K562 (cell line): ENCODE measurements at regions not wholly inside any gene's neighbourhood (a gene's known extent, or its start where the extent isn't known, plus 50 kb on each side); places are given as distances from the start of the nearest gene placed in this dataset.

Experiments used
- ATAC-seq: fragments of 200-7000 bp; cut with Tn5 transposase; 3 replicates; pipeline ENCODE4 v1.9.1; 2020; ENCODE audit warnings: moderate library complexity
- BruUV-seq: library from RNA; stranded (reverse); fragments of 400-500 nt; replicated peaks from 2 replicates; lab custom pipeline; 2021; lab: Mats Ljungman, UMichigan
- CTCF ChIA-PET: fragments of 300-600 bp; formaldehyde crosslinking; extraction: SDS; loops from one replicate; lab custom pipeline; 2021; ENCODE audit warnings: low intra/inter-chr PET ratio; lab: Yijun Ruan, JAX
- POLR2A ChIA-PET: fragments of 300-600, 350-650 bp; sonication (Branson Sonifier 250); formaldehyde crosslinking; extraction: SDS; loops from one replicate; lab custom pipeline; 2021; ENCODE audit warnings: antibody characterized with exemption, inconsistent platforms; lab: Yijun Ruan, JAX
- DNase-seq, 4 experiments: peaks; one replicate each; pipeline versions ENCODE4 v3.0.0 to v3.0.0-alpha.2; 2011 to 2018; ENCODE audit warnings: low spot score in 3 of 4, mixed read lengths in 3 of 4; ENCODE audit errors: extremely low read depth in 1 of 4
- FAIRE-seq: peaks from 2 replicates; lab custom pipeline; 2011; peaks lifted over from hg19 to GRCh38; lab: Jason Lieb, UNC
- H2AFZ ChIP-seq: 2 replicates; pipeline ENCODE4 v1.6.0; 2011; ENCODE audit warnings: low read depth, low read length, control low read depth, inconsistent platforms
- H3K27ac ChIP-seq: fragments of 200-600 bp; 3 replicates; pipeline ENCODE4 v1.8.0; 2011; ENCODE audit warnings: low read depth, mild to moderate bottlenecking, control low read depth, inconsistent platforms, low read length, moderate library complexity, mixed read lengths; ENCODE audit errors: extremely low read depth
- H3K27me3 ChIP-seq, 2 experiments: fragments of 300-600 bp in 1 of 2; 2 replicates in 1 of 2; 3 replicates in 1 of 2; pipeline versions ENCODE4 v1.6.0 to v1.8.0; 2011; ENCODE audit warnings: inconsistent platforms in 2 of 2, low read length in 2 of 2, mild to moderate bottlenecking in 1 of 2, mixed read lengths in 1 of 2, moderate library complexity in 1 of 2; ENCODE audit not compliant: control insufficient read depth in 2 of 2, insufficient read depth in 2 of 2
- H3K36me3 ChIP-seq: fragments of 300-600 bp; 3 replicates; pipeline ENCODE4 v1.8.0; 2011; ENCODE audit warnings: mild to moderate bottlenecking, low read length, inconsistent platforms; ENCODE audit not compliant: control insufficient read depth, insufficient read depth
- H3K4me1 ChIP-seq, 2 experiments: fragments of 200-600 bp in 1 of 2; replicated peaks in 1 of 2; 2 replicates in 1 of 2; 3 replicates in 1 of 2; pipeline versions ENCODE4 v1.5.1 to v1.8.0; 2011; ENCODE audit warnings: inconsistent platforms in 2 of 2, low read length in 2 of 2, mild to moderate bottlenecking in 1 of 2, mixed read lengths in 1 of 2, moderate library complexity in 1 of 2; ENCODE audit not compliant: control insufficient read depth in 2 of 2, insufficient read depth in 2 of 2
- H3K4me2 ChIP-seq: 2 replicates; pipeline ENCODE4 v1.6.1; 2011; ENCODE audit warnings: low read length, control low read depth, inconsistent platforms, mixed read lengths; ENCODE audit not compliant: insufficient read depth
- H3K4me3 ChIP-seq: fragments of 200-600 bp; sonication (generic), shearing (Covaris generic); 2 replicates; pipeline ENCODE4 v1.5.1; 2016; ENCODE audit warnings: control low read depth, inconsistent platforms
- H3K79me2 ChIP-seq: fragments of 200-600 bp; 3 replicates; pipeline ENCODE4 v1.8.0; 2011; ENCODE audit warnings: low read length, inconsistent platforms; ENCODE audit not compliant: control insufficient read depth, insufficient read depth
- H3K9ac ChIP-seq, 2 experiments: 2 replicates each; pipeline versions ENCODE4 v1.6.0 to v1.6.1; 2011; ENCODE audit warnings: low read depth in 2 of 2, low read length in 2 of 2, control low read depth in 1 of 2, inconsistent platforms in 1 of 2, mild to moderate bottlenecking in 1 of 2, mixed read lengths in 1 of 2; ENCODE audit not compliant: insufficient read depth in 1 of 2
- H3K9me1 ChIP-seq: one replicate; pipeline ENCODE4 v1.6.0; 2011; ENCODE audit warnings: inconsistent platforms, mild to moderate bottlenecking, low read length, moderate library complexity; ENCODE audit not compliant: control insufficient read depth, insufficient read depth
- H3K9me3 ChIP-seq: replicated peaks from 2 replicates; pipeline ENCODE4 v1.5.1; 2011; ENCODE audit warnings: low read depth, low read length, inconsistent platforms; ENCODE audit not compliant: control insufficient read depth, insufficient read depth
- H4K20me1 ChIP-seq: replicated peaks from 2 replicates; pipeline ENCODE4 v1.6.1; 2011; ENCODE audit warnings: low read length, inconsistent platforms, mixed read lengths; ENCODE audit not compliant: control insufficient read depth, insufficient read depth
- ADNP ChIP-seq: fragments of 200-800 bp; sonication (Bioruptor generic); IDR thresholded peaks from 2 replicates; pipeline ENCODE4 v1.6.1; 2016; ENCODE audit warnings: missing genetic modification characterization, missing compliant biosample characterization
- BRD4 ChIP-seq: fragments of 200-600 bp; sonication (generic); IDR thresholded peaks from 2 replicates; pipeline ENCODE4 v1.6.1; 2017; ENCODE audit warnings: inconsistent platforms
- C11orf30 ChIP-seq: fragments of 450-650 bp; IDR thresholded peaks from 2 replicates; pipeline ENCODE4 v1.6.1; 2016; ENCODE audit warnings: low read depth, mild to moderate bottlenecking
- CBX3 ChIP-seq, 2 experiments: IDR thresholded peaks; 1 replicate in 1 of 2; 2 replicates in 1 of 2; pipeline ENCODE4 v1.6.1; 2012; ENCODE audit warnings: inconsistent platforms in 2 of 2, low read length in 2 of 2, borderline replicate concordance in 1 of 2, control low read depth in 1 of 2
- E2F3 ChIP-seq: fragments of 250-450 bp; sonication (Bioruptor Pico); IDR thresholded peaks from 2 replicates; pipeline ENCODE4 v1.4.0; 2020; ENCODE audit warnings: mild to moderate bottlenecking
- ID3 ChIP-seq, 2 experiments: fragments of 250-450 bp in 1 of 2; fragments of 450-650 bp in 1 of 2; sonication (Bioruptor Pico) in 1 of 2; IDR thresholded peaks; 2 replicates each; pipeline versions ENCODE4 v1.6.1 to v1.8.0; 2016 to 2021; ENCODE audit warnings: mild to moderate bottlenecking in 2 of 2, moderate library complexity in 2 of 2, missing compliant biosample characterization in 1 of 2, missing genetic modification characterization in 1 of 2
- NFRKB ChIP-seq: fragments of 450-650 bp; IDR thresholded peaks from 2 replicates; pipeline ENCODE4 v1.6.1; 2016; ENCODE audit warnings: low read depth
- NFYB ChIP-seq: IDR thresholded peaks from 2 replicates; pipeline ENCODE4 v1.6.1; 2011; ENCODE audit warnings: mild to moderate bottlenecking, moderate library complexity; ENCODE audit not compliant: insufficient read length; ENCODE audit errors: extremely low read depth
- PHF8 ChIP-seq: fragments of 200-600 bp; sonication (generic); IDR thresholded peaks from 2 replicates; pipeline ENCODE4 v1.6.1; 2012; ENCODE audit warnings: mixed run types, mild to moderate bottlenecking, inconsistent platforms, low read length, moderate library complexity, borderline replicate concordance
- SNAPC5 ChIP-seq: fragments of 250-450 bp; sonication (Bioruptor Pico); IDR thresholded peaks from 2 replicates; pipeline ENCODE4 v1.8.0; 2021; ENCODE audit warnings: moderate library complexity, mild to moderate bottlenecking, inconsistent platforms
- SNIP1 ChIP-seq: fragments of 450-650 bp; IDR thresholded peaks from 2 replicates; pipeline ENCODE4 v1.7.1; 2017; ENCODE audit warnings: low read depth, mild to moderate bottlenecking
- STAT6 ChIP-seq: sonication (generic); formaldehyde crosslinking; IDR thresholded peaks from 2 replicates; pipeline ENCODE4 v1.8.1; 2023; ENCODE audit warnings: mild to moderate bottlenecking, missing genetic modification reagents
- TEAD4 ChIP-seq, 2 experiments: sonication (generic) in 1 of 2; formaldehyde crosslinking in 1 of 2; IDR thresholded peaks; 2 replicates each; pipeline versions ENCODE4 v1.6.1 to v1.8.0; 2012 to 2022; ENCODE audit warnings: borderline replicate concordance in 1 of 2, inconsistent platforms in 1 of 2, low read length in 1 of 2, mild to moderate bottlenecking in 1 of 2, missing genetic modification reagents in 1 of 2
- ZFPM2 ChIP-seq: fragments of 250-450 bp; sonication (Bioruptor Pico); IDR thresholded peaks from 2 replicates; pipeline ENCODE4 v1.5.1; 2022; ENCODE audit warnings: mild to moderate bottlenecking
- ZNF197 ChIP-seq: fragments of 200-800 bp; sonication (Bioruptor generic); IDR thresholded peaks from 2 replicates; pipeline ENCODE4 v1.6.1; 2016; ENCODE audit warnings: low read depth, missing genetic modification characterization, missing compliant biosample characterization
- in situ Hi-C: fragments of 300-500 bp; cut with MboI; formaldehyde crosslinking; loops from 4 replicates; pipeline ENCODE4 v1.15.0; 2018; ENCODE audit warnings: inconsistent platforms, mixed read lengths
- intact Hi-C: fragments of 100-400 bp; cut with micrococcal nuclease; formaldehyde crosslinking; loops from 2 replicates; pipeline ENCODE4 v1.14.2; 2022
- TF ChIP-seq, protein P1 (sequence below), 2 experiments: IDR thresholded peaks; 2 replicates each; pipeline ENCODE4 v1.6.1; 2012; ENCODE audit warnings: improper control_type of control experiment in 2 of 2, low read depth in 2 of 2, low read length in 2 of 2, borderline replicate concordance in 1 of 2
- TF ChIP-seq, protein P2 (sequence below): fragments of 450-650 bp; IDR thresholded peaks from 2 replicates; pipeline ENCODE4 v1.6.1; 2017; ENCODE audit warnings: mild to moderate bottlenecking, moderate library complexity

DNA sequence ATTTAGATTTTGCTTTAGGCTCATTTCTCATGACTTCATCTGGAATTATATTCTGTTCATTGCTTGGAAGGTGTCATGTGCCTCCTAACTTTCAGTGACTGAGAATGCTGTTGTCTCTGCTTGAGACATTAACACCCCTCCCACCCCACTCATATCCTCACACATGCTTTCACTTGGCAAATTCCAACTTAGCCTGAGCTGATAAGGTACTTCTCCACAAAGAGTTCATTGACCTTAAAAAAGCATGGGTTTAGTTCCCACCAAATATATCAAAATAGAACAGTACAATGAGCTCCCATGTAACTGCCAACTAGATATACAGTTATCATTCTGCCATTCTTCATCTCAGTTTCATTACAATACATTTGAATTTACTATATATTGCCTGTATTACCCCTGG is 576.5 kb upstream of the ADGRL2 start:
- no TSS peak for BruUV-seq
- CTCF ChIA-PET = no interaction called here
- in situ Hi-C loops = no loop called here
- TF ChIP-seq NFYB = no peak
- TF ChIP-seq, protein P1, sequence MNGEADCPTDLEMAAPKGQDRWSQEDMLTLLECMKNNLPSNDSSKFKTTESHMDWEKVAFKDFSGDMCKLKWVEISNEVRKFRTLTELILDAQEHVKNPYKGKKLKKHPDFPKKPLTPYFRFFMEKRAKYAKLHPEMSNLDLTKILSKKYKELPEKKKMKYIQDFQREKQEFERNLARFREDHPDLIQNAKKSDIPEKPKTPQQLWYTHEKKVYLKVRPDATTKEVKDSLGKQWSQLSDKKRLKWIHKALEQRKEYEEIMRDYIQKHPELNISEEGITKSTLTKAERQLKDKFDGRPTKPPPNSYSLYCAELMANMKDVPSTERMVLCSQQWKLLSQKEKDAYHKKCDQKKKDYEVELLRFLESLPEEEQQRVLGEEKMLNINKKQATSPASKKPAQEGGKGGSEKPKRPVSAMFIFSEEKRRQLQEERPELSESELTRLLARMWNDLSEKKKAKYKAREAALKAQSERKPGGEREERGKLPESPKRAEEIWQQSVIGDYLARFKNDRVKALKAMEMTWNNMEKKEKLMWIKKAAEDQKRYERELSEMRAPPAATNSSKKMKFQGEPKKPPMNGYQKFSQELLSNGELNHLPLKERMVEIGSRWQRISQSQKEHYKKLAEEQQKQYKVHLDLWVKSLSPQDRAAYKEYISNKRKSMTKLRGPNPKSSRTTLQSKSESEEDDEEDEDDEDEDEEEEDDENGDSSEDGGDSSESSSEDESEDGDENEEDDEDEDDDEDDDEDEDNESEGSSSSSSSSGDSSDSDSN (IDR thresholded peaks at IDR 0.05; ENCODE audit: borderline replicate concordance in 1 of 2, low read depth in 2 of 2, low read length in 2 of 2) = no peak
- TF ChIP-seq, protein P2, sequence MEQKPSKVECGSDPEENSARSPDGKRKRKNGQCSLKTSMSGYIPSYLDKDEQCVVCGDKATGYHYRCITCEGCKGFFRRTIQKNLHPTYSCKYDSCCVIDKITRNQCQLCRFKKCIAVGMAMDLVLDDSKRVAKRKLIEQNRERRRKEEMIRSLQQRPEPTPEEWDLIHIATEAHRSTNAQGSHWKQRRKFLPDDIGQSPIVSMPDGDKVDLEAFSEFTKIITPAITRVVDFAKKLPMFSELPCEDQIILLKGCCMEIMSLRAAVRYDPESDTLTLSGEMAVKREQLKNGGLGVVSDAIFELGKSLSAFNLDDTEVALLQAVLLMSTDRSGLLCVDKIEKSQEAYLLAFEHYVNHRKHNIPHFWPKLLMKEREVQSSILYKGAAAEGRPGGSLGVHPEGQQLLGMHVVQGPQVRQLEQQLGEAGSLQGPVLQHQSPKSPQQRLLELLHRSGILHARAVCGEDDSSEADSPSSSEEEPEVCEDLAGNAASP = no peak
- TF ChIP-seq CBX3 (IDR thresholded peaks at IDR 0.05; ENCODE audit: borderline replicate concordance in 1 of 2, low read length in 2 of 2) = no peak
- no peak for TF ChIP-seq PHF8
- no peak for TF ChIP-seq TEAD4 (IDR thresholded peaks at IDR 0.05; ENCODE audit: low read length)
- TF ChIP-seq TEAD4 (CRISPR knock-in tag; IDR thresholded peaks at IDR 0.05; ENCODE audit: borderline replicate concordance) = no peak
- no peak for TF ChIP-seq SNAPC5 (CRISPR knock-in tag)
- TF ChIP-seq ZNF197 (CRISPR knock-in tag) = no peak
- no peak for TF ChIP-seq STAT6
- TF ChIP-seq SNIP1 = no peak
- no peak for TF ChIP-seq E2F3
- TF ChIP-seq NFRKB = no peak
- no peak for TF ChIP-seq ZFPM2
- TF ChIP-seq ID3 (CRISPR knock-in tag; IDR thresholded peaks at IDR 0.05) = no peak
- TF ChIP-seq ID3 (tag; IDR thresholded peaks at IDR 0.05) = no peak
- TF ChIP-seq BRD4 = no peak
- no peak for TF ChIP-seq ADNP (tag)
- no peak for TF ChIP-seq C11orf30

More for the DNA sequence above, 576.5 kb upstream of the ADGRL2 start:
- Histone ChIP-seq H3K9me3 (peaks cover 3% of the 10 kb centered on the region; the same call in 1 of the 2 replicates), H3K9ac (no peak overlapping the region), H3K4me3 (no peak overlapping the region), H3K27me3 (no peaks in the 10 kb centered on the region), H4K20me1 (no peaks in the 10 kb centered on the region), H3K36me3 (no peaks in the 10 kb centered on the region), H3K27ac (no peak overlapping the region), H3K9me1 (no peaks in the 10 kb centered on the region), H3K4me2 (no peak overlapping the region), H3K4me1 (no peaks in the 10 kb centered on the region), H3K79me2 (no peaks in the 10 kb centered on the region), H2AFZ (no peak overlapping the region)
- DNase-seq = no peak
- no peak for FAIRE-seq
- no peak for ATAC-seq
- POLR2A ChIA-PET = no interaction called here
- intact Hi-C loops = no loop called here
